Colonic mucosa (tissue), 4 donors: ENCODE measurements at regions not wholly inside any gene's neighbourhood (a gene's known extent, or its start where the extent isn't known, plus 50 kb on each side); places are given as distances from the start of the nearest gene placed in this dataset.

Source experiments
- DNase-seq: peaks from one replicate; pipeline ENCODE4 v3.0.0-alpha.2; 2020
- H3K27ac ChIP-seq: fragments of 200-600 bp; one replicate; pipeline ENCODE4 v1.8.0; 2021
- H3K27me3 ChIP-seq: fragments of 200-600 bp; one replicate; pipeline ENCODE4 v1.8.0; 2021
- H3K36me3 ChIP-seq: fragments of 200-600 bp; one replicate; pipeline ENCODE4 v1.8.0; 2021
- H3K4me1 ChIP-seq: fragments of 200-600 bp; one replicate; pipeline ENCODE4 v1.8.0; 2021; ENCODE audit warnings: mild to moderate bottlenecking
- H3K4me3 ChIP-seq: fragments of 200-600 bp; one replicate; pipeline ENCODE4 v1.8.0; 2021
- H3K9ac ChIP-seq, 2 donors: one replicate each; pipeline ENCODE4 v1.7.0; 2013; ENCODE audit warnings: control low read depth in 2 of 2, low read depth in 2 of 2, low read length in 2 of 2
- H3K9me3 ChIP-seq: fragments of 200-600 bp; one replicate; pipeline ENCODE4 v1.8.0; 2021
- intact Hi-C: fragments of 100-400 bp; cut with DNase I; formaldehyde crosslinking; loops from one replicate; pipeline ENCODE4 v1.14.1; 2022
- TF ChIP-seq, protein P1 (sequence below): fragments of 200-600 bp; IDR thresholded peaks from one replicate; pipeline ENCODE4 v1.8.0; 2022; ENCODE audit warnings: antibody characterized with exemption, mild to moderate bottlenecking
- donor health status: healthy.
- donor health status: DM: no; HTN: no; CAD: no.
- donor health status: DM: no; HTN: no; CAD: no.

DNA sequence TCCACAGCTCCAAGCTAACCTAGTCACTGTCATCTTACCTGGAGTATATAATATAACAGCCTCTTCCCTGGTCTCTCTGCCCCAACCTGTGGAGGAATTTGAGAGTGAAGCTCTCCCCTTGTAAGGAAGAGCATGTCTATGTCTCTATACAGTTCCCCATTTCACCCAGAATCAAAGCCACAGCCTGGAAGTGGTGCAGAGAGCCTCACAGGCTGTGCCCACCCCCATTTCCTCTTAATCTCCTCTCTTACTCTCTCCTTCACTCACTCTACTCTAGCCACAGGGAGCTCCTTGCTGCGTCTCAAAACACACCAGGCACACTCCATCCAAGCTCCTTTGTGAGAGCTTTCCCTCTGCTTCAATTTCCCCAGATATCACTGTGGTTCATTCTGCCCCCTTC is 302.5 kb upstream of the ISX start:
- Histone ChIP-seq H3K9ac (no peak overlapping the region), H3K9me3 (no peaks in the 10 kb centered on the region), H3K4me3 (no peak overlapping the region), H3K4me1 (no peaks in the 10 kb centered on the region), H3K27ac (no peak overlapping the region), H3K36me3 (no peaks in the 10 kb centered on the region), H3K27me3 (no peaks in the 10 kb centered on the region)
- no peak for DNase-seq
- intact Hi-C loops: no loop called here
- TF ChIP-seq, protein P1, sequence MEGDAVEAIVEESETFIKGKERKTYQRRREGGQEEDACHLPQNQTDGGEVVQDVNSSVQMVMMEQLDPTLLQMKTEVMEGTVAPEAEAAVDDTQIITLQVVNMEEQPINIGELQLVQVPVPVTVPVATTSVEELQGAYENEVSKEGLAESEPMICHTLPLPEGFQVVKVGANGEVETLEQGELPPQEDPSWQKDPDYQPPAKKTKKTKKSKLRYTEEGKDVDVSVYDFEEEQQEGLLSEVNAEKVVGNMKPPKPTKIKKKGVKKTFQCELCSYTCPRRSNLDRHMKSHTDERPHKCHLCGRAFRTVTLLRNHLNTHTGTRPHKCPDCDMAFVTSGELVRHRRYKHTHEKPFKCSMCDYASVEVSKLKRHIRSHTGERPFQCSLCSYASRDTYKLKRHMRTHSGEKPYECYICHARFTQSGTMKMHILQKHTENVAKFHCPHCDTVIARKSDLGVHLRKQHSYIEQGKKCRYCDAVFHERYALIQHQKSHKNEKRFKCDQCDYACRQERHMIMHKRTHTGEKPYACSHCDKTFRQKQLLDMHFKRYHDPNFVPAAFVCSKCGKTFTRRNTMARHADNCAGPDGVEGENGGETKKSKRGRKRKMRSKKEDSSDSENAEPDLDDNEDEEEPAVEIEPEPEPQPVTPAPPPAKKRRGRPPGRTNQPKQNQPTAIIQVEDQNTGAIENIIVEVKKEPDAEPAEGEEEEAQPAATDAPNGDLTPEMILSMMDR: no peak

DNA sequence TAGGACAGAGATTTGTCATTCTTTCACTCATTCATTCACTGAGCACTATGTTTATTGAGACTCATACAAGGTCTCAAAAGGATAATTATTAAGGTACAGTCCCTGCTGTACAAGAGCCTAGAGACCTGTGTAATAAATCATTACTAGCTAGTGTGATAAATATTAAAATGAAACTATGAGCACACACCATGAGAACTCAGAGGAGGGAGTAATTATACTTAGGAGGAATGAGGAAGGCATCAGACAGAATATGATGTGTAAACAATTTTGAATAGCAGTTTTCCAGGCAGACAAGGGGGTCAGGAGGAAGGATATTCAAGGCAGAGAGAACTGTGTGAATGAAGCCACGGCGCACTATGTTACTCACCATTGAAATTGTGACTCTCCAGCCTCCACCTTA is 300.8 kb upstream of the ISX start:
- Histone ChIP-seq H3K36me3 (no peaks in the 10 kb centered on the region), H3K9me3 (no peaks in the 10 kb centered on the region), H3K27me3 (no peaks in the 10 kb centered on the region), H3K4me3 (no peak overlapping the region), H3K4me1 (no peaks in the 10 kb centered on the region), H3K9ac (no peak overlapping the region), H3K27ac (no peak overlapping the region)
- DNase-seq: no peak
- intact Hi-C loops: no loop called here
- TF ChIP-seq, protein P1: no peak

DNA sequence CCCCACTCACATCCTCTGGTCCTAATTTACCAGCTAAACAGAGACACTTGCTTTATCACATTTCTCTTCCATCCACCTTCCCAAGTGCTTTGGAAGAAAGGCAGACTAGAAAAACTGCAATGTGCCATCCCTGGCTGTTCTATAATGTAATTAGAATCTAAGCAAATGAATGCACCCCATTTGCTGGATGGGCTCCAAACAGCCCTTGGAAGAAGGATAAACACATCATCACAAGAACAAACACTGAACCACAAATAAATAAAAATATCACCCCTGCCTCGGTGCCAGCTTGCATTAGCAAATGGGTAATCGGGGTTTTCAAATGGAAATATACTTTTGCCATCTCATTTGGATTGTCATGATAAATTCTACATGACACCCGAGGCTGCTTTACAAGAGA is 296.6 kb upstream of the ISX start:
- Histone ChIP-seq H3K36me3 (no peaks in the 10 kb centered on the region), H3K9ac (no peak overlapping the region), H3K4me3 (no peak overlapping the region), H3K27me3 (no peaks in the 10 kb centered on the region), H3K4me1 (no peaks in the 10 kb centered on the region), H3K9me3 (no peaks in the 10 kb centered on the region), H3K27ac (no peak overlapping the region)
- intact Hi-C loops: no loop called here
- TF ChIP-seq, protein P1: no peak
- no peak for DNase-seq

DNA sequence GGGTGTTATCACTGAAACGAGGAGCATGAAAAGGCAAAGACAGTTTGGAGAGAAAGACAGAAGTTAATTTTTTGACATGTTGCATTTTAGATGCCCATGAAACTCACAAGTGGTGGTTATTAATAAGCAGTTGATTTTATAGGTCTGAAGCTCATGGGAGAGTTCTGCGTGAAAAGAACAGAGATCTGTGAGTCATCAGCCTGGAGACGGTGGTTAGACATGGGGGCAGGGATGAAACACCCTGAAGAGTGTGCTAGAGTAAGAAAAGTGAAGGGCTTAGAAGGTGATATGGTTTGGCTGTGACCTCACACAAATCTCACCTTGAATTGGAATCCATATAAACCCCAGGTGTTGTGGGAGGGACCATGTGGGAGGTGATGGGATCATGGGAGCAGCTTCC is 289.1 kb upstream of the ISX start:
- intact Hi-C loops: no loop called here
- Histone ChIP-seq H3K9me3 (no peaks in the 10 kb centered on the region), H3K27me3 (no peaks in the 10 kb centered on the region), H3K4me1 (no peaks in the 10 kb centered on the region), H3K4me3 (no peak overlapping the region), H3K27ac (no peak overlapping the region), H3K9ac (no peak overlapping the region), H3K36me3 (no peaks in the 10 kb centered on the region)
- TF ChIP-seq, protein P1: no peak
- no peak for DNase-seq

DNA sequence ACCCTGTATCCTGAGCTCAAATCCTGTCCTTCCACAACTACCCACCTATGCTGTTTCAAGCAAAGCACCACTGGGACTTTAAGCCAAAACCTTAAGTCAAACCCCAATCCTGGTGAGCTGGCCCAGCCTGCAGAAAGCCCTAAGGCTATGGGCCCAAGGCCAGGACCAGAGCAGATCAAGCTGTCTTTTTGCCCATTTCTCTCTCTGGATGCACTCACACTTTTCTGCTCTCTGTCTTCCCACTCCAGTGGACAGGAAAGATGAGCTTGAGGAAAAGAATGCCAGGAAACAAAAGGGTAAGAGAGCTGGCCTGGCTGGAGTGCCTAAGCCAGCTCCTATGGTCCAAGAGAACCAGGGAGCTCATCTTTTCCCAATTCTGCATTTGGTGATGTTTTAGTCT is 284.3 kb upstream of the ISX start:
- Histone ChIP-seq H3K36me3 (no peaks in the 10 kb centered on the region), H3K4me1 (no peaks in the 10 kb centered on the region), H3K4me3 (no peak overlapping the region), H3K9ac (no peak overlapping the region), H3K27ac (no peak overlapping the region), H3K9me3 (no peaks in the 10 kb centered on the region), H3K27me3 (no peaks in the 10 kb centered on the region)
- no peak for DNase-seq
- TF ChIP-seq, protein P1: no peak
- intact Hi-C loops: no loop called here

DNA sequence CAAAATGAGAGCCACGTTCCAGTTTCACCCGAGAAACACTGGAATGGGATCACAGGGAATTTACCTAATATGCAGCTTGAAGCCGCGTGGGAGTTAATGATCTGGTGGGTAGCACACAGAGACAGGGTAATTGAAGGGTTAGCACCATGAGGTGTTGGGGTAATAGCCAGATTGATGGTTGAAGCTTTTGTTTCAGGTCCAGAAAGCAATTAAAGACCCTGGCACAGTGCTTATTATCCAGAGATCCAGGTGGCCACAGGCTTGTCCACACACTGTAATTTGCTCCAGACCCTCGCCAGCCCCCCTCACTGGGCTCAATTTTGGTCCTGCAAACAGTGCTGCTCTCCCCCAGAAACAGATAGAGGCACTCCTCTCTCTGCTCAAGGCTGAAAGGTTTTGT is 282.5 kb upstream of the ISX start:
- no peaks in the 10 kb centered on the region for H3K27me3 ChIP-seq
- intact Hi-C loops: no loop called here
- H3K36me3 ChIP-seq: no peaks in the 10 kb centered on the region
- H3K4me3 ChIP-seq: no peak overlapping the region
- H3K27ac ChIP-seq: no peak overlapping the region
- no peak for DNase-seq
- no peak overlapping the region for H3K9ac ChIP-seq
- H3K9me3 ChIP-seq: no peaks in the 10 kb centered on the region
- TF ChIP-seq, protein P1: no peak
- H3K4me1 ChIP-seq: no peaks in the 10 kb centered on the region
